Suprapubic skin (tissue), 4 donors: ENCODE measurements at regions not wholly inside any gene's neighbourhood (a gene's known extent, or its start where the extent isn't known, plus 50 kb on each side); places are given as distances from the start of the nearest gene placed in this dataset.

Experiments used
- DNase-seq, 2 donors: peaks; one replicate each; pipeline ENCODE4 v3.0.0-alpha.2; 2019; ENCODE audit warnings: low spot score in 2 of 2
- H3K27ac ChIP-seq: fragments of 200-600 bp; sonication (generic); one replicate; pipeline ENCODE4 v1.5.1; 2019
- H3K27me3 ChIP-seq: fragments of 200-600 bp; sonication (generic); one replicate; pipeline ENCODE4 v1.5.1; 2019
- H3K36me3 ChIP-seq: fragments of 200-600 bp; sonication (generic); one replicate; pipeline ENCODE4 v1.5.1; 2019
- H3K4me1 ChIP-seq: fragments of 200-600 bp; sonication (generic); one replicate; pipeline ENCODE4 v1.5.1; 2019
- H3K4me3 ChIP-seq: fragments of 200-600 bp; sonication (generic); one replicate; pipeline ENCODE4 v1.5.1; 2019; ENCODE audit warnings: mild to moderate bottlenecking
- H3K9me3 ChIP-seq: fragments of 200-600 bp; sonication (generic); one replicate; pipeline ENCODE4 v1.5.1; 2019
- EP300 ChIP-seq: sonication (generic); formaldehyde crosslinking; IDR thresholded peaks from one replicate; pipeline ENCODE4 v1.6.1; 2017; ENCODE audit warnings: antibody characterized with exemption
- POLR2A ChIP-seq, 2 donors: fragments of 450-650 bp; IDR thresholded peaks; one replicate each; pipeline ENCODE4 v1.6.1; 2017; ENCODE audit warnings: antibody characterized with exemption in 2 of 2, mild to moderate bottlenecking in 2 of 2, moderate library complexity in 2 of 2
- POLR2AphosphoS5 ChIP-seq, 3 donors: sonication (generic); formaldehyde crosslinking; IDR thresholded peaks; one replicate each; pipeline ENCODE4 v1.6.1; 2017; ENCODE audit warnings: antibody characterized with exemption in 3 of 3
- WGBS: methylation state at CpG from one replicate; pipeline ENCODE4 v1.1.5; 2018; 5-methylcytosine and 5-hydroxymethylcytosine counted together
- TF ChIP-seq, protein P1 (sequence below), 2 donors: fragments of 200-600 bp in 1 of 2; fragments of 450-650 bp in 1 of 2; sonication (generic) in 1 of 2; IDR thresholded peaks; one replicate each; pipeline ENCODE4 v1.5.1; 2016 to 2019; ENCODE audit warnings: antibody characterized with exemption in 2 of 2, mild to moderate bottlenecking in 1 of 2, moderate library complexity in 1 of 2

DNA sequence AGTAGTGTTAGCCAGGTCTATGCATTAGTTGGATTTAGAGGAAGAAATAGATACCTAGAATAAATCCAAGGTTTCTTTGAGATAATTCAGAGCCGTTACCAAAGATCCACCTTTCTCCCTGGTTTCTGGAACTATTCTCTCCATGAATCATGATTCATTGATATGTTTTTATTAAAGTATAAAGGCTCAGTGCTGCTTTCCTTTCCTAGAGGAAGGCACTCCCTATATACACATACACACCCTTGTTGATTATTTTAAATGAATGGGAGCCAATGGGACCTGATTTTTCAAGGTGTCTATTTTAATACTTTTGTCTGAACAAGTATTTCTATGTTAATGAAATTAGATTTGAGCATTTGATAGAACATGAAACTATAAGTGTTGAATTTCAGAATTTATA is 146.8 kb upstream of the SPRY1 start:
- 40% methylated on average over 1 of the region's 1 CpG for WGBS
- Histone ChIP-seq H3K4me1 (peaks cover 63% of the 10 kb centered on the region), H3K4me3 (peak overlapping the region; percentile 7), H3K27ac (peak overlapping the region; percentile 75), H3K9me3 (no peaks in the 10 kb centered on the region), H3K36me3 (no peaks in the 10 kb centered on the region), H3K27me3 (no peaks in the 10 kb centered on the region)
- no peak for DNase-seq
- TF ChIP-seq POLR2AphosphoS5 (IDR thresholded peaks at IDR 0.05) (no peak), POLR2A (IDR thresholded peaks at IDR 0.05) (no peak), EP300 (no peak)
- TF ChIP-seq, protein P1, sequence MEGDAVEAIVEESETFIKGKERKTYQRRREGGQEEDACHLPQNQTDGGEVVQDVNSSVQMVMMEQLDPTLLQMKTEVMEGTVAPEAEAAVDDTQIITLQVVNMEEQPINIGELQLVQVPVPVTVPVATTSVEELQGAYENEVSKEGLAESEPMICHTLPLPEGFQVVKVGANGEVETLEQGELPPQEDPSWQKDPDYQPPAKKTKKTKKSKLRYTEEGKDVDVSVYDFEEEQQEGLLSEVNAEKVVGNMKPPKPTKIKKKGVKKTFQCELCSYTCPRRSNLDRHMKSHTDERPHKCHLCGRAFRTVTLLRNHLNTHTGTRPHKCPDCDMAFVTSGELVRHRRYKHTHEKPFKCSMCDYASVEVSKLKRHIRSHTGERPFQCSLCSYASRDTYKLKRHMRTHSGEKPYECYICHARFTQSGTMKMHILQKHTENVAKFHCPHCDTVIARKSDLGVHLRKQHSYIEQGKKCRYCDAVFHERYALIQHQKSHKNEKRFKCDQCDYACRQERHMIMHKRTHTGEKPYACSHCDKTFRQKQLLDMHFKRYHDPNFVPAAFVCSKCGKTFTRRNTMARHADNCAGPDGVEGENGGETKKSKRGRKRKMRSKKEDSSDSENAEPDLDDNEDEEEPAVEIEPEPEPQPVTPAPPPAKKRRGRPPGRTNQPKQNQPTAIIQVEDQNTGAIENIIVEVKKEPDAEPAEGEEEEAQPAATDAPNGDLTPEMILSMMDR (IDR thresholded peaks at IDR 0.05): no peak

DNA sequence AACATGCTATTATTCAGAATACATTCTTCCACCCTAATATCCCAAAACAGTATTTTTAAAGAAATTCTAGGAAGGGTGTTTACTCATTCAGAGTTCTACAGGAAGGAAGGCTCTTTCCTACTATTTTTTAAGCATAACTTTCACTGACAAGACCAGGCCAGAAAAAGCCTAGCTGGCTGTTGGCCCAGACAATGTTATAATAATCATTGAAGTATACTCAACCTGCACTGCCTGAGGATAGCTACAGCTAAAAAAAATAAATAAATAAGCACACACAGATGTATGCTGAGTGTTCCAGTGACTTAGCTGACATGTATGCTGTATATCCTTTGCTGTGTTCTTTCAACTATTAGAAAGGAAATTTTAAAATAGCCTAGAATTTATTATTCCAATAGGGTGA is 145.8 kb upstream of the SPRY1 start:
- Histone ChIP-seq H3K9me3 (no peaks in the 10 kb centered on the region), H3K4me3 (no peak overlapping the region), H3K27ac (peak overlapping the region; percentile 75), H3K27me3 (no peaks in the 10 kb centered on the region), H3K36me3 (no peaks in the 10 kb centered on the region), H3K4me1 (peaks cover 53% of the 10 kb centered on the region)
- TF ChIP-seq POLR2A (IDR thresholded peaks at IDR 0.05) (no peak), EP300 (no peak), POLR2AphosphoS5 (IDR thresholded peaks at IDR 0.05) (no peak)
- TF ChIP-seq, protein P1 (IDR thresholded peaks at IDR 0.05): no peak
- no peak for DNase-seq

DNA sequence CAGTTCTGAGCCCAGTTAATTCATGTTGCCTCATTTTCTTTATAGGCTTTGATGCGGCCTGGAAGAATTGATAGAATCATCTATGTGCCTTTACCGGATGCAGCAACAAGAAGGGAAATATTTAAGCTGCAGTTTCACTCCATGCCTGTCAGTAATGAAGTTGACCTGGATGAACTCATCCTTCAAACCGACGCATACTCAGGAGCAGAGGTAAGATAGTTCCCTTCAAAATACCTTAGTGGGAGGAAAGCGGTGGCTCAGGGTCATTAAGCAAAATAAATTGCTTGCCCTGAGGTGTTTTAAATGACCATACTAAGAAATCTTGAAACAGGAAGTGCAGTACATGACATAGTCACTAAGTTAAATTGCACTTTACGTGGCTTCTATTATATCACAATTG is 140.6 kb upstream of the SPRY1 start:
- Histone ChIP-seq H3K27ac (no peak overlapping the region), H3K4me3 (no peak overlapping the region), H3K36me3 (no peaks in the 10 kb centered on the region), H3K9me3 (no peaks in the 10 kb centered on the region), H3K27me3 (no peaks in the 10 kb centered on the region), H3K4me1 (peaks cover 17% of the 10 kb centered on the region)
- 92% methylated on average over 6 of the region's 6 CpGs for WGBS
- no peak for DNase-seq
- no peak for TF ChIP-seq EP300
- TF ChIP-seq, protein P1 (IDR thresholded peaks at IDR 0.05): no peak
- no peak for TF ChIP-seq POLR2A (IDR thresholded peaks at IDR 0.05)
- no peak for TF ChIP-seq POLR2AphosphoS5 (IDR thresholded peaks at IDR 0.05)

DNA sequence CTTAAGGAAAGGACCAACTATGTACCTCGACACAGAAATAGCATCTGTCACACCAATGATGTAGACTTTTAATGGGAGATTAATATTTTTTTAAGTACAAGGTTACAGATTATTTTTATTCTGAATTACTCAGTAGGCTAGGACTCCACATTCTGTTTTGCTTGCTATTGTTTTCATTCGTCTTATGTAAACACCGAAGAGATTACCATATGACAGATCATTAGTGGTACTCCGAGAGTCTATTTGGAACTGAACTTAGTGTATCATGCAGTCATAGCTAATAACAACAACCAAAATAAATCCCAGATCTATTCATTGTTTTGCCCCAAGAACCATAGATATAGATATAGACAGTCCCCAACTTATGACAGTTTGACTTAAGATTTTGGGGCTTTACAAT is 139.7 kb upstream of the SPRY1 start:
- no peak overlapping the region for H3K4me3 ChIP-seq
- 93% methylated on average over 4 of the region's 4 CpGs for WGBS

DNA sequence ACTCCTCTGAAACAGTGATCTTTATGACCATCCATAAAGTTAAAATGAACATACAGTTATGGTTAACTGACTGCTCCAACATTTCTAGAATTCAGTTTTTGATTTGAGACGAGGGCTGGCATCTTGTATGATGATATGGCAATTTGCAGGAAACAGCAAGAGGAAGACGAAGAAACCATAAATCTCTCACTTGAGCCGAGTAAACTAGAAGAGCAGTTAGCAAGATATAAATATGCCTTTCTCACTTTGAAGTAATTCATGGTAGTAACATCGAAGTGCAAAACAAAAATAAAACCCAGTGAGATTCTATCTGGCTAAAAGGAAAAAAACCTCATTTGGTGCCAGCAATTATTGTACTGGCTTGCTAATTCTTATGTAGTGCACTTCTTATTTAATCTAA is 139.0 kb upstream of the SPRY1 start:
- no peak overlapping the region for H3K4me3 ChIP-seq
- no peaks in the 10 kb centered on the region for H3K9me3 ChIP-seq
- H3K27me3 ChIP-seq: no peaks in the 10 kb centered on the region
- H3K27ac ChIP-seq: peak overlapping the region; percentile 5
- no peaks in the 10 kb centered on the region for H3K36me3 ChIP-seq
- H3K4me1 ChIP-seq: peaks cover 10% of the 10 kb centered on the region
- TF ChIP-seq, protein P1 (IDR thresholded peaks at IDR 0.05): no peak
- TF ChIP-seq POLR2AphosphoS5 (IDR thresholded peaks at IDR 0.05) (no peak), POLR2A (IDR thresholded peaks at IDR 0.05) (no peak)
- DNase-seq: no peak
- WGBS: 15% methylated on average over 4 of the region's 4 CpGs

More for the DNA sequence above, 139.7 kb upstream of the SPRY1 start:
- DNase-seq: no peak
- Histone ChIP-seq H3K27ac (no peak overlapping the region), H3K4me1 (peaks cover 10% of the 10 kb centered on the region), H3K9me3 (no peaks in the 10 kb centered on the region), H3K27me3 (no peaks in the 10 kb centered on the region), H3K36me3 (no peaks in the 10 kb centered on the region)
- no peak for TF ChIP-seq POLR2AphosphoS5 (IDR thresholded peaks at IDR 0.05)
- TF ChIP-seq, protein P1 (IDR thresholded peaks at IDR 0.05): no peak
- TF ChIP-seq POLR2A (IDR thresholded peaks at IDR 0.05): no peak
- TF ChIP-seq EP300: no peak
